GM12878 (cell line): ENCODE measurements at regions not wholly inside any gene's neighbourhood (a gene's known extent, or its start where the extent isn't known, plus 50 kb on each side); places are given as distances from the start of the nearest gene placed in this dataset.

Experiments used
- ATAC-seq: fragments of 200-7000 bp; cut with Tn5 transposase; 3 replicates; pipeline ENCODE4 v1.9.1; 2020; ENCODE audit warnings: mild to moderate bottlenecking, moderate library complexity
- BruUV-seq: library from RNA; stranded (reverse); fragments of 400-500 nt; replicated peaks from 2 replicates; lab custom pipeline; 2021; lab: Mats Ljungman, UMichigan
- CTCF ChIA-PET: fragments of 300-600 bp; sonication (Branson Sonifier 250); formaldehyde crosslinking; extraction: SDS; loops from one replicate; lab custom pipeline; 2021; ENCODE audit warnings: inconsistent platforms; lab: Yijun Ruan, JAX
- POLR2A ChIA-PET: fragments of 350-600 bp; formaldehyde crosslinking; extraction: SDS; loops from one replicate; lab custom pipeline; 2021; ENCODE audit warnings: inconsistent platforms; lab: Charles Lee
- RAD21 ChIA-PET: fragments of 300-600 bp; sonication (Branson Sonifier 250); formaldehyde crosslinking; loops from one replicate; lab custom pipeline; 2023; ENCODE audit warnings: antibody characterized with exemption; ENCODE audit not compliant: unreplicated experiment; lab: Charles Lee
- SMC1A ChIA-PET: fragments of 300-600 bp; sonication (Branson Sonifier 250); formaldehyde crosslinking; loops from one replicate; lab custom pipeline; 2023; ENCODE audit not compliant: unreplicated experiment, uncharacterized antibody; lab: Charles Lee
- DNase-seq: peaks from one replicate; pipeline ENCODE4 v3.0.0-alpha.2; 2011; ENCODE audit warnings: low read depth, low spot score
- FAIRE-seq: peaks from 3 replicates; lab custom pipeline; 2011; peaks lifted over from hg19 to GRCh38; lab: Jason Lieb, UNC
- H2AFZ ChIP-seq: 2 replicates; pipeline ENCODE4 v1.6.0; 2011; ENCODE audit warnings: low read depth, low read length, control low read depth; ENCODE audit not compliant: control insufficient read depth
- H3K27ac ChIP-seq: 2 replicates; pipeline ENCODE4 v1.5.1; 2011; ENCODE audit warnings: control low read depth; ENCODE audit not compliant: control insufficient read depth, insufficient read depth
- H3K27me3 ChIP-seq, 2 experiments: replicated peaks in 1 of 2; 2 replicates each; pipeline versions ENCODE4 v1.6.0 to v1.6.1; 2011; ENCODE audit warnings: low read length in 1 of 2; ENCODE audit not compliant: control insufficient read depth in 2 of 2, insufficient read depth in 2 of 2
- H3K36me3 ChIP-seq, 2 experiments: 2 replicates each; pipeline ENCODE4 v1.5.1; 2011; ENCODE audit warnings: low read length in 1 of 2; ENCODE audit not compliant: control insufficient read depth in 2 of 2, insufficient read depth in 2 of 2
- H3K4me1 ChIP-seq: 2 replicates; pipeline ENCODE4 v1.6.1; 2011; ENCODE audit warnings: mild to moderate bottlenecking, low read length, moderate library complexity, mixed read lengths; ENCODE audit not compliant: control insufficient read depth, insufficient read depth
- H3K4me2 ChIP-seq: 2 replicates; pipeline ENCODE4 v1.6.0; 2011; ENCODE audit warnings: control low read depth; ENCODE audit not compliant: control insufficient read depth, insufficient read depth
- H3K4me3 ChIP-seq: fragments of 200-600 bp; sonication (generic); 2 replicates; pipeline ENCODE4 v1.5.1; 2016
- H3K79me2 ChIP-seq: 2 replicates; pipeline ENCODE4 v1.6.0; 2011; ENCODE audit warnings: low read length; ENCODE audit not compliant: control insufficient read depth, insufficient read depth
- H3K9ac ChIP-seq: 2 replicates; pipeline ENCODE4 v1.8.0; 2011; ENCODE audit warnings: low read length, control low read depth, mixed read lengths; ENCODE audit not compliant: control insufficient read depth, insufficient read depth
- H3K9me3 ChIP-seq: replicated peaks from 3 replicates; pipeline ENCODE4 v1.5.1; 2011; ENCODE audit warnings: mild to moderate bottlenecking, low read length; ENCODE audit not compliant: control insufficient read depth, insufficient read depth
- H4K20me1 ChIP-seq: 2 replicates; pipeline ENCODE4 v1.6.0; 2011; ENCODE audit not compliant: control insufficient read depth, insufficient read depth
- BHLHE40 ChIP-seq, 2 experiments: fragments of 450-650 bp in 1 of 2; IDR thresholded peaks; 2 replicates each; pipeline ENCODE4 v1.6.1; 2011 to 2017; ENCODE audit warnings: low read depth in 2 of 2, borderline replicate concordance in 1 of 2, improper control_type of control experiment in 1 of 2, low read length in 1 of 2, mild to moderate bottlenecking in 1 of 2
- CBX5 ChIP-seq: sonication (generic); IDR thresholded peaks from 2 replicates; pipeline ENCODE4 v1.6.1; 2016; ENCODE audit warnings: low read depth, moderate library complexity, mild to moderate bottlenecking, inconsistent platforms
- CREM ChIP-seq: IDR thresholded peaks from 2 replicates; pipeline ENCODE4 v1.6.1; 2014; ENCODE audit warnings: antibody characterized with exemption, low read depth
- EGR1 ChIP-seq, 2 experiments: IDR thresholded peaks; 1 replicate in 1 of 2; 2 replicates in 1 of 2; pipeline ENCODE4 v1.6.1; 2011 to 2012; ENCODE audit warnings: low read depth in 2 of 2, low read length in 2 of 2, borderline replicate concordance in 1 of 2, mild to moderate bottlenecking in 1 of 2, moderate library complexity in 1 of 2
- KDM1A ChIP-seq: fragments of 200-600 bp; sonication (generic); IDR thresholded peaks from 2 replicates; pipeline ENCODE4 v1.6.1; 2016; ENCODE audit warnings: borderline replicate concordance
- KLF5 ChIP-seq: fragments of 450-650 bp; IDR thresholded peaks from 2 replicates; pipeline ENCODE4 v1.6.1; 2014; ENCODE audit warnings: mild to moderate bottlenecking; ENCODE audit not compliant: partially characterized antibody
- NFYA ChIP-seq: IDR thresholded peaks from 2 replicates; pipeline ENCODE4 v1.6.1; 2011; ENCODE audit warnings: low read depth, mild to moderate bottlenecking, low read length, improper control_type of control experiment, borderline replicate concordance
- RELA ChIP-seq: fragments of 450-650 bp; IDR thresholded peaks from 2 replicates; pipeline ENCODE4 v1.8.0; 2014; ENCODE audit warnings: borderline replicate concordance; ENCODE audit not compliant: partially characterized antibody
- REST ChIP-seq: IDR thresholded peaks from 2 replicates; pipeline ENCODE4 v1.6.1; 2012; ENCODE audit warnings: mild to moderate bottlenecking, low read depth, low read length
- SREBF1 ChIP-seq: IDR thresholded peaks from 2 replicates; pipeline ENCODE4 v1.6.1; 2012; ENCODE audit warnings: mild to moderate bottlenecking, low read length
- TARDBP ChIP-seq: IDR thresholded peaks from 2 replicates; pipeline ENCODE4 v1.6.1; 2016; ENCODE audit warnings: borderline replicate concordance
- TCF12 ChIP-seq: IDR thresholded peaks from 2 replicates; pipeline ENCODE4 v1.6.1; 2011; ENCODE audit warnings: low read depth, mild to moderate bottlenecking, low read length
- YBX1 ChIP-seq: fragments of 450-650 bp; IDR thresholded peaks from 2 replicates; pipeline ENCODE4 v1.6.1; 2016; ENCODE audit warnings: antibody characterized with exemption
- ZZZ3 ChIP-seq: IDR thresholded peaks from 2 replicates; pipeline ENCODE4 v1.6.1; 2011; ENCODE audit warnings: low read depth; ENCODE audit not compliant: control insufficient read depth, insufficient read length
- WGBS: methylation state at CpG from one replicate; pipeline ENCODE4 v1.1.6; 2016; ENCODE audit warnings: low lambda C conversion rate; ENCODE audit not compliant: insufficient replicate concordance, insufficient coverage; ENCODE audit errors: missing lambda C conversion rate; 5-methylcytosine and 5-hydroxymethylcytosine counted together
- in situ Hi-C: fragments of 300-500 bp; cut with MboI; formaldehyde crosslinking; loops from 9 replicates; pipeline ENCODE4 v1.14.3; 2018; ENCODE audit warnings: mixed read lengths
- intact Hi-C: fragments of 100-400 bp; cut with micrococcal nuclease; formaldehyde crosslinking; loops from one replicate; pipeline ENCODE4 v1.14.2; 2022; ENCODE audit not compliant: unreplicated experiment
- TF ChIP-seq, protein P1 (sequence below): fragments of 450-650 bp; IDR thresholded peaks from 2 replicates; pipeline ENCODE4 v1.6.1; 2018; ENCODE audit warnings: mild to moderate bottlenecking, low read depth, moderate library complexity; ENCODE audit not compliant: partially characterized antibody

GRCh38 chr13:106041445-106041844 lies 494.0 kb downstream of the EFNB2 start (continued):
- TF ChIP-seq REST (no peak), NFYA (no peak), EGR1 (IDR thresholded peaks at IDR 0.05; ENCODE audit: borderline replicate concordance in 1 of 2, low read depth in 2 of 2, low read length in 2 of 2) (no peak), CREM (no peak)

GRCh38 chr13:106038752-106039151 lies 496.7 kb downstream of the EFNB2 start:
- SMC1A ChIA-PET: interaction anchor here (1.9 kb wide), 1 partner anchor 12 kb away, joined by 3 read pairs; no protein-coding TSS in a partner anchor
- intact Hi-C loops (no loop called here), in situ Hi-C loops (no loop called here)
- no peaks in the 10 kb centered on the region for H3K9me3 ChIP-seq
- H2AFZ ChIP-seq: no peak overlapping the region
- ATAC-seq: no peak
- no peak for FAIRE-seq
- no peaks in the 10 kb centered on the region for H3K79me2 ChIP-seq
- H3K4me1 ChIP-seq: no peaks in the 10 kb centered on the region
- no peaks in the 10 kb centered on the region for H4K20me1 ChIP-seq
- H3K4me2 ChIP-seq: no peak overlapping the region
- 0% methylated on average over 2 of the region's 2 CpGs for WGBS
- CTCF ChIA-PET: no interaction called here
- no peak overlapping the region for H3K4me3 ChIP-seq
- BruUV-seq: no TSS peak
- RAD21 ChIA-PET: no interaction called here
- no peaks in the 10 kb centered on the region for H3K36me3 ChIP-seq
- no peak for DNase-seq
- no peak overlapping the region for H3K9ac ChIP-seq
- no peaks in the 10 kb centered on the region for H3K27me3 ChIP-seq
- no peak overlapping the region for H3K27ac ChIP-seq
- POLR2A ChIA-PET: no interaction called here
- no peak for TF ChIP-seq TCF12
- no peak for TF ChIP-seq BHLHE40 (IDR thresholded peaks at IDR 0.05; ENCODE audit: borderline replicate concordance in 1 of 2, low read depth in 2 of 2, low read length in 1 of 2)
- no peak for TF ChIP-seq KLF5
- no peak for TF ChIP-seq ZZZ3
- TF ChIP-seq, protein P1, sequence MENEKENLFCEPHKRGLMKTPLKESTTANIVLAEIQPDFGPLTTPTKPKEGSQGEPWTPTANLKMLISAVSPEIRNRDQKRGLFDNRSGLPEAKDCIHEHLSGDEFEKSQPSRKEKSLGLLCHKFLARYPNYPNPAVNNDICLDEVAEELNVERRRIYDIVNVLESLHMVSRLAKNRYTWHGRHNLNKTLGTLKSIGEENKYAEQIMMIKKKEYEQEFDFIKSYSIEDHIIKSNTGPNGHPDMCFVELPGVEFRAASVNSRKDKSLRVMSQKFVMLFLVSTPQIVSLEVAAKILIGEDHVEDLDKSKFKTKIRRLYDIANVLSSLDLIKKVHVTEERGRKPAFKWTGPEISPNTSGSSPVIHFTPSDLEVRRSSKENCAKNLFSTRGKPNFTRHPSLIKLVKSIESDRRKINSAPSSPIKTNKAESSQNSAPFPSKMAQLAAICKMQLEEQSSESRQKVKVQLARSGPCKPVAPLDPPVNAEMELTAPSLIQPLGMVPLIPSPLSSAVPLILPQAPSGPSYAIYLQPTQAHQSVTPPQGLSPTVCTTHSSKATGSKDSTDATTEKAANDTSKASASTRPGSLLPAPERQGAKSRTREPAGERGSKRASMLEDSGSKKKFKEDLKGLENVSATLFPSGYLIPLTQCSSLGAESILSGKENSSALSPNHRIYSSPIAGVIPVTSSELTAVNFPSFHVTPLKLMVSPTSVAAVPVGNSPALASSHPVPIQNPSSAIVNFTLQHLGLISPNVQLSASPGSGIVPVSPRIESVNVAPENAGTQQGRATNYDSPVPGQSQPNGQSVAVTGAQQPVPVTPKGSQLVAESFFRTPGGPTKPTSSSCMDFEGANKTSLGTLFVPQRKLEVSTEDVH: no peak
- no peak for TF ChIP-seq SREBF1
- no peak for TF ChIP-seq RELA
- TF ChIP-seq YBX1: no peak
- TF ChIP-seq KDM1A: no peak
- TF ChIP-seq TARDBP: no peak
- TF ChIP-seq CBX5: no peak
